Peyer's patch (tissue), 4 donors: ENCODE measurements at regions not wholly inside any gene's neighbourhood (a gene's known extent, or its start where the extent isn't known, plus 50 kb on each side); places are given as distances from the start of the nearest gene placed in this dataset.

Source experiments
- DNase-seq, 3 donors: peaks; one replicate each; pipeline ENCODE4 v3.0.0-alpha.2; 2017 to 2019
- H3K27ac ChIP-seq, 4 donors: fragments of 200-600 bp; sonication (generic); one replicate each; pipeline ENCODE4 v1.5.1; 2016 to 2019
- H3K27me3 ChIP-seq, 2 donors: fragments of 200-600 bp; sonication (generic); one replicate each; pipeline ENCODE4 v1.5.1; 2019
- H3K36me3 ChIP-seq, 3 donors: fragments of 200-600 bp; sonication (generic); one replicate each; pipeline ENCODE4 v1.5.1; 2016 to 2019
- H3K4me1 ChIP-seq, 4 donors: fragments of 200-600 bp; sonication (generic); one replicate each; pipeline ENCODE4 v1.5.1; 2016 to 2019
- H3K4me3 ChIP-seq, 4 donors: fragments of 200-600 bp; sonication (generic); 1 replicate in 3 of 4; 2 replicates in 1 of 4; pipeline ENCODE4 v1.5.1; 2016 to 2019; ENCODE audit warnings: mild to moderate bottlenecking in 1 of 4
- H3K9me3 ChIP-seq, 4 donors: fragments of 200-600 bp; sonication (generic); one replicate each; pipeline ENCODE4 v1.5.1; 2016 to 2019; ENCODE audit warnings: mild to moderate bottlenecking in 1 of 4
- CTCF ChIP-seq, 6 experiments: fragments of 450-650 bp in 4 of 6; fragments of 200-600 bp in 2 of 6; sonication (generic) in 1 of 6; IDR thresholded peaks; one replicate each; pipeline ENCODE4 v1.5.1; 2017 to 2019; ENCODE audit warnings: antibody characterized with exemption in 6 of 6, mild to moderate bottlenecking in 3 of 6, moderate library complexity in 1 of 6
- POLR2A ChIP-seq, 2 donors: fragments of 450-650 bp; IDR thresholded peaks; one replicate each; pipeline ENCODE4 v1.5.1; 2017; ENCODE audit warnings: antibody characterized with exemption in 2 of 2, mild to moderate bottlenecking in 2 of 2, moderate library complexity in 2 of 2

- no peak for DNase-seq
- no peak for TF ChIP-seq POLR2A (IDR thresholded peaks at IDR 0.05)
- no peak for TF ChIP-seq CTCF (IDR thresholded peaks at IDR 0.05)
- Histone ChIP-seq H3K4me3 (no peak overlapping the region), H3K9me3 (no peaks in the 10 kb centered on the region), H3K27me3 (no peaks in the 10 kb centered on the region), H3K4me1 (no peaks in the 10 kb centered on the region), H3K27ac (no peak overlapping the region), H3K36me3 (no peaks in the 10 kb centered on the region)
Measured at GRCh38 chr14:97748616-97749015, 951.4 kb downstream of the VRK1 start.

DNA sequence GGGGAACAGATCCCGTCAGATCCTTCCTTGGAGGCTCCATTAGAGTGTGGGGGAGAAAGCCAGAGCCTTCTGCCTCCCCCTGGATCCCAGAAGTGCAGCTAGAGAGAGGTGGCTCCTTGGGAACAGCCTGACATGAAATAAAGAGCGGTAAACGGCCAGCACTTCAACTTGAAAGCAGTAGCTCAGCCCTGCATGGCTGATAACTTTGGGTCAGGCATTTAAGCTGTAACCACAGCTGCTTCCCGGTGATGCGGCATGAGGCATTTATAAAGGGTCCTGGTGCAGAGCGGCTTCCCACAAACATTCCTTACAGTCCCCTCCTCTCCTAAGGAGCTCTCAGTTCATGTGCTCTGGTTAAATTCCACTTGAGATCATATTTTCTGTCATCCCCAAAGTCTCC is 960.3 kb downstream of the VRK1 start:
- Histone ChIP-seq H3K36me3 (no peaks in the 10 kb centered on the region), H3K27me3 (no peaks in the 10 kb centered on the region), H3K4me1 (no peaks in the 10 kb centered on the region), H3K27ac (no peak overlapping the region), H3K9me3 (no peaks in the 10 kb centered on the region), H3K4me3 (no peak overlapping the region)
- TF ChIP-seq POLR2A (IDR thresholded peaks at IDR 0.05) (no peak), CTCF (IDR thresholded peaks at IDR 0.05) (no peak)
- no peak for DNase-seq

GRCh38 chr14:97760050-97760449 is 962.9 kb downstream of the VRK1 start:
- Histone ChIP-seq H3K27me3 (no peaks in the 10 kb centered on the region), H3K27ac (no peak overlapping the region), H3K4me3 (no peak overlapping the region), H3K9me3 (no peaks in the 10 kb centered on the region), H3K4me1 (no peaks in the 10 kb centered on the region), H3K36me3 (no peaks in the 10 kb centered on the region)
- TF ChIP-seq POLR2A (IDR thresholded peaks at IDR 0.05), result no peak
- no peak for TF ChIP-seq CTCF (IDR thresholded peaks at IDR 0.05)
- DNase-seq, result no peak

DNA sequence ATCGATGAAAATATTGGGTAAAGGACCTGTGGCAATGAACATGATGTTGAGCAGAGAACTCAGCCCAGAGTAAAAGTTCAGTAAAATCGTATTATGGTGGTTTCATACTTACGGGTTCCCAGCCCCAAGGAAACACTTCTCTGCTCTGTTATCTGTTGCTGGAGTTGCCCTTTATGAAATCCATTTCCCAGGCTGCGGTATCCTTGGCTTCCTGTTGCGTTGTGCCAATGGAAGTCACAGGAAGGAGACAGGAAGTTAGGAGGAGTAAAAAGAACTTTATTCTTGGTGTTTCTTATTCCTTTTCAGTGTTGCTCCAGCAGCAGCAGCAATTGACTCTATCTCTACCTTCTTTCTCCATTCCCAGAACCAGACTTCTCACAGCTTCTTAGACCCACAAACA is 965.2 kb downstream of the VRK1 start:
- H3K27me3 ChIP-seq, result no peaks in the 10 kb centered on the region
- no peaks in the 10 kb centered on the region for H3K4me1 ChIP-seq
- H3K27ac ChIP-seq, result no peak overlapping the region
- H3K36me3 ChIP-seq, result no peaks in the 10 kb centered on the region
- TF ChIP-seq POLR2A (IDR thresholded peaks at IDR 0.05) (no peak), CTCF (IDR thresholded peaks at IDR 0.05) (no peak)
- DNase-seq, result no peak
- H3K9me3 ChIP-seq, result no peaks in the 10 kb centered on the region
- H3K4me3 ChIP-seq, result no peak overlapping the region

DNA sequence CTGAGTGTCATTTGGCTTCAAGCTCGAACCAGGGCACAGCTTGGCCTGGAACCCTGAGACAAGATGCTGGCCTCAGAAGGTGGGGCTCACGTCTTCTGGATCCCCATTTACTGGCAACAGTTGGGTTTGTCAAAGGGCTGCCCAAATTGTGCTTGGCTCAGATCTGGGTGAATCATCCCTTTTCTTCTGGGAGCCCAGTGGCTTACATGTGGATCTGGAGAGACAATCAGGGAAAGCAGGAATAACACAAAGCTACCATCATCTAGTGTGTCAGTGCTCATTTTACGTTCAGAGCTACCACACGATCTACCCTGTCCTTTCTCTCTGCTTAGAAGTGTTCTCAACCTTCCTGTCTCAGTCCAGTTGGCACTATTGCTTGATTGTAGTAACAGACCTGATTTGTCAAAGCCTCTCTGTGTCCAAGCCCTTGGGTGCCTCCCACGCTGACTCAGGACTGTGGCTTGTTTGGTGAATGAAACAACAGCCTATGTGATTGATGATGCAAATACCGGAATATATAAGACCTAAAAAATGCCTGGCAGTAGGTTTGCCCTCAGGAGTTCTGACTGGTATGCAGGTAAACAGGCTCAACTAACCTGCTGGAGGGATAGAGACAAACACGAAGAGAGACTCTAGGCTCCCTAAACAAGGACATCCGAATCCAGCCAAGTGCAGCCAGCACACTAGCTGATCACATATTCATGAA is 974.3 kb downstream of the VRK1 start:
- H3K9me3 ChIP-seq, result no peaks in the 10 kb centered on the region
- no peaks in the 10 kb centered on the region for H3K27me3 ChIP-seq
- no peaks in the 10 kb centered on the region for H3K36me3 ChIP-seq
- no peaks in the 10 kb centered on the region for H3K4me1 ChIP-seq
- no peak overlapping the region for H3K27ac ChIP-seq
- no peak overlapping the region for H3K4me3 ChIP-seq
- TF ChIP-seq POLR2A (IDR thresholded peaks at IDR 0.05) (no peak), CTCF (IDR thresholded peaks at IDR 0.05) (no peak)
- no peak for DNase-seq

- H3K27me3 ChIP-seq, result no peaks in the 10 kb centered on the region
- no peak overlapping the region for H3K27ac ChIP-seq
- H3K9me3 ChIP-seq, result no peaks in the 10 kb centered on the region
- no peak overlapping the region for H3K4me3 ChIP-seq
- no peak for DNase-seq
- H3K36me3 ChIP-seq, result no peaks in the 10 kb centered on the region
- no peak for TF ChIP-seq POLR2A (IDR thresholded peaks at IDR 0.05)
- no peaks in the 10 kb centered on the region for H3K4me1 ChIP-seq
Measured at GRCh38 chr14:97773598-97773997, 976.4 kb downstream of the VRK1 start.
